Neural cell (in vitro differentiated cells): ENCODE measurements at regions not wholly inside any gene's neighbourhood (a gene's known extent, or its start where the extent isn't known, plus 50 kb on each side); places are given as distances from the start of the nearest gene placed in this dataset.
"Not testable (repeated sequence)": the region's sequence is repeated elsewhere in the genome, so short reads cannot be mapped to it uniquely, and the experiment has no call there.

Experiments used
- H2AFZ ChIP-seq: fragments of 200-600, 300-800 bp; sonication (generic), shearing (Covaris generic); 2 replicates; pipeline ENCODE4 v1.6.0; 2014; ENCODE audit warnings: low read depth, mild to moderate bottlenecking, antibody characterized with exemption, low read length, moderate library complexity
- H3F3A ChIP-seq: fragments of 200-600 bp; shearing (Covaris generic); 2 replicates; pipeline ENCODE4 v1.6.1; 2016; ENCODE audit warnings: mild to moderate bottlenecking, moderate library complexity, mixed read lengths, antibody characterized with exemption, low read length; ENCODE audit not compliant: insufficient read depth, poor library complexity, severe bottlenecking
- H3K27ac ChIP-seq: fragments of 200-600, 300-800 bp; sonication (generic), shearing (Covaris generic); 2 replicates; pipeline ENCODE4 v1.5.1; 2014; ENCODE audit warnings: mild to moderate bottlenecking, low read length, moderate library complexity
- H3K27me3 ChIP-seq: fragments of 300-800, 200-600 bp; sonication (generic), shearing (Covaris generic); 2 replicates; pipeline ENCODE4 v1.6.0; 2014; ENCODE audit warnings: mild to moderate bottlenecking, low read depth, low read length, moderate library complexity; ENCODE audit not compliant: insufficient read depth
- H3K36me3 ChIP-seq: fragments of 300-800, 200-600 bp; sonication (generic), shearing (Covaris generic); 2 replicates; pipeline ENCODE4 v1.5.1; 2014; ENCODE audit warnings: mild to moderate bottlenecking, antibody characterized with exemption, low read length, moderate library complexity; ENCODE audit not compliant: insufficient read depth
- H3K4me2 ChIP-seq: fragments of 300-800, 200-600 bp; sonication (generic), shearing (Covaris generic); 2 replicates; pipeline ENCODE4 v1.6.0; 2014; ENCODE audit warnings: mild to moderate bottlenecking, low read length
- H3K4me3 ChIP-seq: fragments of 300-800, 200-600 bp; sonication (generic), shearing (Covaris generic); 2 replicates; pipeline ENCODE4 v1.5.1; 2014; ENCODE audit warnings: mild to moderate bottlenecking, low read length, moderate library complexity
- H3K79me2 ChIP-seq: fragments of 200-600 bp; shearing (Covaris generic); replicated peaks from 2 replicates; pipeline ENCODE4 v1.6.0; 2014; ENCODE audit warnings: mild to moderate bottlenecking, low read length, moderate library complexity; ENCODE audit not compliant: insufficient read depth
- H3K9ac ChIP-seq: fragments of 300-800, 200-600 bp; sonication (generic), shearing (Covaris generic); 2 replicates; pipeline ENCODE4 v1.6.1; 2016; ENCODE audit warnings: mild to moderate bottlenecking, low read length, mixed read lengths
- H3K9me2 ChIP-seq: fragments of 200-600 bp; shearing (Covaris generic); 2 replicates; pipeline ENCODE4 v1.6.1; 2016; ENCODE audit warnings: mild to moderate bottlenecking, low read length, mixed read lengths; ENCODE audit not compliant: insufficient read depth
- H3K9me3 ChIP-seq: fragments of 200-600, 300-800 bp; sonication (generic), shearing (Covaris generic); 2 replicates; pipeline ENCODE4 v1.6.1; 2016; ENCODE audit warnings: mild to moderate bottlenecking, mixed run types, low read length, moderate library complexity, mixed read lengths
- H4K20me1 ChIP-seq: fragments of 200-600 bp; shearing (Covaris generic); 2 replicates; pipeline ENCODE4 v1.6.1; 2016; ENCODE audit warnings: mild to moderate bottlenecking, mixed run types; ENCODE audit not compliant: insufficient read depth
- CTCF ChIP-seq: fragments of 450-650 bp; IDR thresholded peaks from 2 replicates; pipeline ENCODE4 v1.5.1; 2014; ENCODE audit warnings: antibody characterized with exemption, mild to moderate bottlenecking, moderate library complexity; ENCODE audit not compliant: poor library complexity, severe bottlenecking
- EP300 ChIP-seq: fragments of 450-650 bp; conservative IDR thresholded peaks from 2 replicates; pipeline ENCODE4 v1.6.1; 2014; ENCODE audit warnings: antibody characterized with exemption, mild to moderate bottlenecking, moderate library complexity; ENCODE audit not compliant: poor library complexity, severe bottlenecking
- EZH2 ChIP-seq: fragments of 200-600, 300-800 bp; shearing (Covaris generic), sonication (generic); IDR thresholded peaks from 2 replicates; pipeline ENCODE4 v1.6.1; 2014; ENCODE audit warnings: antibody characterized with exemption, low read length, borderline replicate concordance, mild to moderate bottlenecking; ENCODE audit not compliant: insufficient read depth, poor library complexity, severe bottlenecking
- MXI1 ChIP-seq: fragments of 450-650 bp; conservative IDR thresholded peaks from 2 replicates; pipeline ENCODE4 v1.6.1; 2014; ENCODE audit warnings: antibody characterized with exemption, mild to moderate bottlenecking; ENCODE audit not compliant: poor library complexity, severe bottlenecking
- POLR2AphosphoS5 ChIP-seq: IDR thresholded peaks from 2 replicates; pipeline ENCODE4 v1.6.1; 2012
- RAD21 ChIP-seq: fragments of 450-650 bp; conservative IDR thresholded peaks from 2 replicates; pipeline ENCODE4 v1.6.1; 2014; ENCODE audit warnings: antibody characterized with exemption, mild to moderate bottlenecking, moderate library complexity
- SMC3 ChIP-seq: fragments of 450-650 bp; conservative IDR thresholded peaks from 2 replicates; pipeline ENCODE4 v1.6.1; 2014; ENCODE audit warnings: antibody characterized with exemption, mild to moderate bottlenecking, moderate library complexity; ENCODE audit not compliant: poor library complexity
- TAF1 ChIP-seq: IDR thresholded peaks from 2 replicates; pipeline ENCODE4 v1.6.1; 2012; ENCODE audit warnings: low read depth
- TF ChIP-seq, protein P1 (sequence below): IDR thresholded peaks from 2 replicates; pipeline ENCODE4 v1.6.1; 2012; ENCODE audit warnings: borderline replicate concordance

DNA sequence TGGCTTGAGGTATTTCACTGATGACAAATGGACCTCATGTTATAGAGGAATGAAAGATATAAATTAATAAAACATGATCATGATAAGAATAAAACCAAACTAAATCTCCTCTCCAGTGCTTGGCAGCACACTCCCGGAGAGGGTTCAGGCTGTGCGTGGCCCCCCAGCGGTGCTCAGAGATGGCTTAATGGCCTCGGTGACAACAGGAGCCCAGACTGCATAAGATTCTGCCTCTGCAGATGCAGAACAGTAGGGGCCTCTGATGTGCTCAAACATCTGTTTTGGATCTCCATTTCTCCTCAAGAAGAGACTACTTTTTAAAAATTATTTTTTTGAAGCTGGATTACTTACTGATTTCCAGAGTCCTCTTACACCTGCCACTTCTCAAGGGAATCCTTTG, 67.0 kb upstream of the CHD6 start:
- H3K36me3 ChIP-seq, H3K9me3 ChIP-seq, H3F3A ChIP-seq, H3K9ac ChIP-seq, H3K4me2 ChIP-seq, H2AFZ ChIP-seq, H3K27me3 ChIP-seq, H3K79me2 ChIP-seq, H3K27ac ChIP-seq, H3K4me3 ChIP-seq, H3K9me2 ChIP-seq, H4K20me1 ChIP-seq: not testable (repeated sequence)

GRCh38 chr20:41678799-41679198, 60.6 kb upstream of the CHD6 start:
- H3K4me2 ChIP-seq: no peak overlapping the region
- TF ChIP-seq SMC3 (no peak), RAD21 (no peak), POLR2AphosphoS5 (no peak), CTCF (no peak), EZH2 (no peak), TAF1 (no peak), EP300 (no peak), MXI1 (no peak)
- TF ChIP-seq, protein P1, sequence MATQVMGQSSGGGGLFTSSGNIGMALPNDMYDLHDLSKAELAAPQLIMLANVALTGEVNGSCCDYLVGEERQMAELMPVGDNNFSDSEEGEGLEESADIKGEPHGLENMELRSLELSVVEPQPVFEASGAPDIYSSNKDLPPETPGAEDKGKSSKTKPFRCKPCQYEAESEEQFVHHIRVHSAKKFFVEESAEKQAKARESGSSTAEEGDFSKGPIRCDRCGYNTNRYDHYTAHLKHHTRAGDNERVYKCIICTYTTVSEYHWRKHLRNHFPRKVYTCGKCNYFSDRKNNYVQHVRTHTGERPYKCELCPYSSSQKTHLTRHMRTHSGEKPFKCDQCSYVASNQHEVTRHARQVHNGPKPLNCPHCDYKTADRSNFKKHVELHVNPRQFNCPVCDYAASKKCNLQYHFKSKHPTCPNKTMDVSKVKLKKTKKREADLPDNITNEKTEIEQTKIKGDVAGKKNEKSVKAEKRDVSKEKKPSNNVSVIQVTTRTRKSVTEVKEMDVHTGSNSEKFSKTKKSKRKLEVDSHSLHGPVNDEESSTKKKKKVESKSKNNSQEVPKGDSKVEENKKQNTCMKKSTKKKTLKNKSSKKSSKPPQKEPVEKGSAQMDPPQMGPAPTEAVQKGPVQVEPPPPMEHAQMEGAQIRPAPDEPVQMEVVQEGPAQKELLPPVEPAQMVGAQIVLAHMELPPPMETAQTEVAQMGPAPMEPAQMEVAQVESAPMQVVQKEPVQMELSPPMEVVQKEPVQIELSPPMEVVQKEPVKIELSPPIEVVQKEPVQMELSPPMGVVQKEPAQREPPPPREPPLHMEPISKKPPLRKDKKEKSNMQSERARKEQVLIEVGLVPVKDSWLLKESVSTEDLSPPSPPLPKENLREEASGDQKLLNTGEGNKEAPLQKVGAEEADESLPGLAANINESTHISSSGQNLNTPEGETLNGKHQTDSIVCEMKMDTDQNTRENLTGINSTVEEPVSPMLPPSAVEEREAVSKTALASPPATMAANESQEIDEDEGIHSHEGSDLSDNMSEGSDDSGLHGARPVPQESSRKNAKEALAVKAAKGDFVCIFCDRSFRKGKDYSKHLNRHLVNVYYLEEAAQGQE: no peak
- H4K20me1 ChIP-seq: no peaks in the 10 kb centered on the region
- H3K27ac ChIP-seq: no peak overlapping the region
- H3F3A ChIP-seq: no peaks in the 10 kb centered on the region
- no peak overlapping the region for H3K4me3 ChIP-seq
- H3K9me2 ChIP-seq: no peaks in the 10 kb centered on the region
- no peak overlapping the region for H2AFZ ChIP-seq
- no peaks in the 10 kb centered on the region for H3K9me3 ChIP-seq
- H3K9ac ChIP-seq: no peak overlapping the region
- no peaks in the 10 kb centered on the region for H3K27me3 ChIP-seq
- no peaks in the 10 kb centered on the region for H3K36me3 ChIP-seq
- no peaks in the 10 kb centered on the region for H3K79me2 ChIP-seq

DNA sequence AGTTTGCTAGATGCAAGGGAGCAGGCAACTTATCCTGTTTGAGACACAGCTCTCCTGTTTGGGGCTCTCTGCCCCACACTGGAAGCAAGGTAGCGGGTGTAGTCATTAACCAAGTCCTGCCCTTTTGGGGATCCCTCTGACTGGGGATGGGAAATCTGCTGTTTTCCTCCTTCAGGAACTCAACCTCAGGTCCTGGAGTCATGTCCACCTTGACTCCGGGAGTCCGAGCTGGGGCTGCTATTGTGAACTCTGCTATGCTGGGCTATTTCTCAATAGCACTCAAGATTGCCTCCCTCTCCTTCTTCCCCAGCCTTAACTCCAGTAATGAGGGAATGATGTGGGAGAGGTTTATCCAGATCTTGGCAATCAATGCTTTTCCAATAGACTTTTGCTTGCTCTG, 54.1 kb upstream of the CHD6 start:
- Histone ChIP-seq H3F3A (no peaks in the 10 kb centered on the region), H3K36me3 (no peaks in the 10 kb centered on the region), H3K79me2 (no peaks in the 10 kb centered on the region), H2AFZ (no peak overlapping the region), H3K4me3 (no peak overlapping the region), H4K20me1 (no peaks in the 10 kb centered on the region), H3K4me2 (no peak overlapping the region), H3K9ac (no peak overlapping the region), H3K27ac (no peak overlapping the region), H3K9me3 (no peaks in the 10 kb centered on the region), H3K27me3 (no peaks in the 10 kb centered on the region), H3K9me2 (no peaks in the 10 kb centered on the region)
- TF ChIP-seq, protein P1: no peak
- TF ChIP-seq EZH2 (no peak), SMC3 (no peak), CTCF (no peak), MXI1 (no peak), RAD21 (no peak), TAF1 (no peak), EP300 (no peak), POLR2AphosphoS5 (no peak)
